ENCODE measurements at regions not wholly inside any gene's neighbourhood (a gene's known extent, or its start where the extent isn't known, plus 50 kb on each side); places are given as distances from the start of the nearest gene placed in this dataset.

DNA sequence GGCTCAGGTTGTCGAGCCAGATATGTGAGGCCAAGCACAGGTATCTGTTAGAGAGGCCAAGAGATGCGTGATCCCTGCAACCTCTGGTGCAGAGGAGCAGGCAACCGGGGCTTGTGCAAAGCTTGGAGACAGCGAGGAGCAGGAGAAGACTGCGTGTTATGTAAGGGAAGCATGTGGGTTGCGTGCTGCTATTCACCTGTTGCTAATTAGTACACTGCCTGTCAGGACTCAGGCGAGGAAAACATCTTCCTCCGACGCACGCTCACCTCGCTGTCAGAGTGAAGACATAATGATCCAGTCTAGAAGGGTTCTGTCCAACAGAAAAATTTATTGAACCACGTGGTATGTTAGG is 102.5 kb downstream of the HNRNPLL start:
- BruUV-seq (replicated peaks) = no TSS peak
- H3K4me2 ChIP-seq (ENCODE audit: low read length) = no peak overlapping the region
- ATAC-seq (no peak), DNase-seq (ENCODE audit: low read depth, low spot score) (no peak)
- intact Hi-C loops (cut with micrococcal nuclease) = loop anchor here (10.0 kb wide), 1 partner anchor 605 kb away; no protein-coding TSS in a partner anchor
- RAD21 ChIA-PET (ENCODE audit: low non-redundant PET in 1 of 2, low total read pairs in 2 of 2, uncharacterized antibody in 2 of 2, unreplicated experiment in 2 of 2) = no interaction called here
- no peak overlapping the region for H3K27ac ChIP-seq (ENCODE audit: low read depth, low read length)
- TF ChIP-seq EGR1 (IDR thresholded peaks at IDR 0.05; ENCODE audit: low read depth) = no peak
- TF ChIP-seq, protein P1, sequence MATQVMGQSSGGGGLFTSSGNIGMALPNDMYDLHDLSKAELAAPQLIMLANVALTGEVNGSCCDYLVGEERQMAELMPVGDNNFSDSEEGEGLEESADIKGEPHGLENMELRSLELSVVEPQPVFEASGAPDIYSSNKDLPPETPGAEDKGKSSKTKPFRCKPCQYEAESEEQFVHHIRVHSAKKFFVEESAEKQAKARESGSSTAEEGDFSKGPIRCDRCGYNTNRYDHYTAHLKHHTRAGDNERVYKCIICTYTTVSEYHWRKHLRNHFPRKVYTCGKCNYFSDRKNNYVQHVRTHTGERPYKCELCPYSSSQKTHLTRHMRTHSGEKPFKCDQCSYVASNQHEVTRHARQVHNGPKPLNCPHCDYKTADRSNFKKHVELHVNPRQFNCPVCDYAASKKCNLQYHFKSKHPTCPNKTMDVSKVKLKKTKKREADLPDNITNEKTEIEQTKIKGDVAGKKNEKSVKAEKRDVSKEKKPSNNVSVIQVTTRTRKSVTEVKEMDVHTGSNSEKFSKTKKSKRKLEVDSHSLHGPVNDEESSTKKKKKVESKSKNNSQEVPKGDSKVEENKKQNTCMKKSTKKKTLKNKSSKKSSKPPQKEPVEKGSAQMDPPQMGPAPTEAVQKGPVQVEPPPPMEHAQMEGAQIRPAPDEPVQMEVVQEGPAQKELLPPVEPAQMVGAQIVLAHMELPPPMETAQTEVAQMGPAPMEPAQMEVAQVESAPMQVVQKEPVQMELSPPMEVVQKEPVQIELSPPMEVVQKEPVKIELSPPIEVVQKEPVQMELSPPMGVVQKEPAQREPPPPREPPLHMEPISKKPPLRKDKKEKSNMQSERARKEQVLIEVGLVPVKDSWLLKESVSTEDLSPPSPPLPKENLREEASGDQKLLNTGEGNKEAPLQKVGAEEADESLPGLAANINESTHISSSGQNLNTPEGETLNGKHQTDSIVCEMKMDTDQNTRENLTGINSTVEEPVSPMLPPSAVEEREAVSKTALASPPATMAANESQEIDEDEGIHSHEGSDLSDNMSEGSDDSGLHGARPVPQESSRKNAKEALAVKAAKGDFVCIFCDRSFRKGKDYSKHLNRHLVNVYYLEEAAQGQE (IDR thresholded peaks at IDR 0.05; ENCODE audit: low read depth) = no peak
- TF ChIP-seq POLR2AphosphoS5 (IDR thresholded peaks at IDR 0.05; ENCODE audit: low read depth, low read length) = no peak
- no peak overlapping the region for H3K9ac ChIP-seq (ENCODE audit: low read length)
- H3K9me2 ChIP-seq (ENCODE audit: insufficient read depth) = no peaks in the 10 kb centered on the region
- POLR2A ChIA-PET = no interaction called here
- H3K4me3 ChIP-seq (replicated peaks in 1 of 2; ENCODE audit: low read depth in 1 of 2, low read length in 2 of 2) = no peak overlapping the region
- H3K36me3 ChIP-seq (ENCODE audit: control insufficient read depth in 1 of 2, insufficient read depth in 2 of 2, low read length in 2 of 2) = no peaks in the 10 kb centered on the region
- no peaks in the 10 kb centered on the region for H3K79me2 ChIP-seq (ENCODE audit: insufficient read depth, low read length)
- H2AFZ ChIP-seq (ENCODE audit: low read depth, low read length, poor library complexity, severe bottlenecking) = no peak overlapping the region
- H3K27me3 ChIP-seq (ENCODE audit: insufficient read depth, low read length) = no peaks in the 10 kb centered on the region
- H4K20me1 ChIP-seq (ENCODE audit: insufficient read depth) = no peaks in the 10 kb centered on the region
- no peaks in the 10 kb centered on the region for H3K9me3 ChIP-seq (ENCODE audit: control insufficient read depth in 1 of 2, insufficient read depth in 1 of 2, low read depth in 1 of 2, low read length in 2 of 2)
- no peaks in the 10 kb centered on the region for H3K4me1 ChIP-seq (ENCODE audit: control insufficient read depth in 1 of 2, insufficient read depth in 2 of 2, low read length in 2 of 2)
- CTCF ChIA-PET = no interaction called here

DNA sequence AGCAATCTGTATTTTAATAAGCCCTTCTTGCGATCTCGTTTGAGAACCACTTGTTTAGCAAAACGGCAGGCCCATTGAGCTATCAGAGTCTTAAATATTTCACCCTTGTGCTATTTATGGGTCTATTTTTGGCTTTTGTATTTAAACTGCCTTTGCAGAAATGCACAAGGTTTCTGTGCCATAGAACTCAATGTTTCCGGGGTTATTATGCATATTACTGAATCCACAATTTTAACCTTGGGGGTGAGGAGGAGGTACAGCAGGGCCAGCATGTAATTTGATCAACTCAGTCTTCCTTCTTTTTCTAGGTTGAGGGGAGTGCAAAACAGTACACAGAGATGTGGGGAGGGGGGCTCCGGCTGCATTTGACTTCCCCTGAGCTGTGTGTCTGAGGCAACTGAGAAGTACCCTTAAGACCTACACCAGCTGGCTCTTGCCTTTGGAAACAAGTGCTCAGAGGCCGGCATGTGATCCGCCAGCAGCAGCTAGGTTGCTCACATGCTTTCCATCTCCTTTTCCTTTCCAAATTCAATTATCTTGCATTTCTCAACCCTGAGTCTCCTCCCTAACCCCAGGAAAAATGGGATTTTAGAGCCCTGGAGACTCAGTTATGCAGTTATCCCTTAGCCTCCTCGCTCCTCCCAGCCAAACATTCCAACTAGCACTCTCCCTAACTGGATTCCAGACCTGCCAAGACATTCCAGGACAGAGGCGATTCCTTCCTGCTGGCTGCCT is 103.0 kb downstream of the HNRNPLL start:
- Histone ChIP-seq H3K79me2 (ENCODE audit: insufficient read depth, low read length) (no peaks in the 10 kb centered on the region), H3K9ac (ENCODE audit: low read length) (no peak overlapping the region), H2AFZ (ENCODE audit: low read depth, low read length, poor library complexity, severe bottlenecking) (no peak overlapping the region), H3K36me3 (ENCODE audit: control insufficient read depth in 1 of 2, insufficient read depth in 2 of 2, low read length in 2 of 2) (no peaks in the 10 kb centered on the region), H3K4me1 (ENCODE audit: control insufficient read depth in 1 of 2, insufficient read depth in 2 of 2, low read length in 2 of 2) (no peaks in the 10 kb centered on the region), H3K27me3 (ENCODE audit: insufficient read depth, low read length) (no peaks in the 10 kb centered on the region), H3K9me3 (ENCODE audit: control insufficient read depth in 1 of 2, insufficient read depth in 1 of 2, low read depth in 1 of 2, low read length in 2 of 2) (no peaks in the 10 kb centered on the region), H3K9me2 (ENCODE audit: insufficient read depth) (no peaks in the 10 kb centered on the region), H3K4me3 (replicated peaks in 1 of 2; ENCODE audit: low read depth in 1 of 2, low read length in 2 of 2) (no peak overlapping the region), H3K27ac (ENCODE audit: low read depth, low read length) (no peak overlapping the region), H3K4me2 (ENCODE audit: low read length) (no peak overlapping the region), H4K20me1 (ENCODE audit: insufficient read depth) (no peaks in the 10 kb centered on the region)
- no peak for DNase-seq (ENCODE audit: low read depth, low spot score)
- CTCF ChIA-PET = no interaction called here
- RAD21 ChIA-PET (ENCODE audit: low non-redundant PET in 1 of 2, low total read pairs in 2 of 2, uncharacterized antibody in 2 of 2, unreplicated experiment in 2 of 2) = interaction anchor here in 1 of 2 experiments (0.7 kb wide), 2 partner anchors 36 to 488 kb away, joined by 3 to 4 read pairs; no protein-coding TSS in a partner anchor
- POLR2A ChIA-PET = no interaction called here
- ATAC-seq = no peak
- intact Hi-C loops (cut with micrococcal nuclease) = loop anchor here (10.0 kb wide), 1 partner anchor 605 kb away; no protein-coding TSS in a partner anchor
- no TSS peak for BruUV-seq (replicated peaks)
- TF ChIP-seq FOSL1 (IDR thresholded peaks at IDR 0.05; ENCODE audit: low read depth) (no peak), POLR2AphosphoS5 (IDR thresholded peaks at IDR 0.05; ENCODE audit: low read depth, low read length) (no peak), ZNF274 (IDR thresholded peaks at IDR 0.05; ENCODE audit: low read depth, low read length) (no peak), ELF1 (IDR thresholded peaks at IDR 0.05; ENCODE audit: borderline replicate concordance, low read depth) (no peak), EZH2 (IDR thresholded peaks at IDR 0.05) (no peak)
- TF ChIP-seq, protein P2, sequence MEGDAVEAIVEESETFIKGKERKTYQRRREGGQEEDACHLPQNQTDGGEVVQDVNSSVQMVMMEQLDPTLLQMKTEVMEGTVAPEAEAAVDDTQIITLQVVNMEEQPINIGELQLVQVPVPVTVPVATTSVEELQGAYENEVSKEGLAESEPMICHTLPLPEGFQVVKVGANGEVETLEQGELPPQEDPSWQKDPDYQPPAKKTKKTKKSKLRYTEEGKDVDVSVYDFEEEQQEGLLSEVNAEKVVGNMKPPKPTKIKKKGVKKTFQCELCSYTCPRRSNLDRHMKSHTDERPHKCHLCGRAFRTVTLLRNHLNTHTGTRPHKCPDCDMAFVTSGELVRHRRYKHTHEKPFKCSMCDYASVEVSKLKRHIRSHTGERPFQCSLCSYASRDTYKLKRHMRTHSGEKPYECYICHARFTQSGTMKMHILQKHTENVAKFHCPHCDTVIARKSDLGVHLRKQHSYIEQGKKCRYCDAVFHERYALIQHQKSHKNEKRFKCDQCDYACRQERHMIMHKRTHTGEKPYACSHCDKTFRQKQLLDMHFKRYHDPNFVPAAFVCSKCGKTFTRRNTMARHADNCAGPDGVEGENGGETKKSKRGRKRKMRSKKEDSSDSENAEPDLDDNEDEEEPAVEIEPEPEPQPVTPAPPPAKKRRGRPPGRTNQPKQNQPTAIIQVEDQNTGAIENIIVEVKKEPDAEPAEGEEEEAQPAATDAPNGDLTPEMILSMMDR (IDR thresholded peaks at IDR 0.05 in 2 of 3, conservative IDR thresholded peaks at IDR 0.05 in 1 of 3; ENCODE audit: borderline replicate concordance in 1 of 3, insufficient read depth in 1 of 3, low read depth in 2 of 3, low read length in 2 of 3) = no peak
- TF ChIP-seq, protein P1 (IDR thresholded peaks at IDR 0.05; ENCODE audit: low read depth) = no peak
